IPS-NIHi7 (cell line): ENCODE measurements at regions not wholly inside any gene's neighbourhood (a gene's known extent, or its start where the extent isn't known, plus 50 kb on each side); places are given as distances from the start of the nearest gene placed in this dataset.

Experiments used
- DNase-seq: peaks from one replicate; pipeline ENCODE4 v3.0.0; 2012; ENCODE audit warnings: mixed read lengths; ENCODE audit errors: extremely low spot score

- no peak for DNase-seq
Observed at GRCh38 chr11:115030166-115030565, 351.8 kb downstream of the NXPE2 start.

GRCh38 chr11:115036406-115037180, 358.3 kb downstream of the NXPE2 start:
- DNase-seq: no peak

- peak; percentile 61 for DNase-seq
Observed at GRCh38 chr11:115042002-115042401, 363.7 kb downstream of the NXPE2 start.

GRCh38 chr11:115047631-115048030, 369.3 kb downstream of the NXPE2 start:
- no peak for DNase-seq

GRCh38 chr11:115049796-115050195, 371.5 kb downstream of the NXPE2 start:
- DNase-seq: no peak

- no peak for DNase-seq
Observed at GRCh38 chr11:115050756-115051155, 372.4 kb downstream of the NXPE2 start.

GRCh38 chr11:115051938-115052590, 373.7 kb downstream of the NXPE2 start:
- no peak for DNase-seq

- DNase-seq: no peak
Observed at GRCh38 chr11:115052601-115053000, 374.3 kb downstream of the NXPE2 start.

GRCh38 chr11:115054570-115055538, 376.5 kb downstream of the NXPE2 start:
- DNase-seq: no peak

- no peak for DNase-seq
Observed at GRCh38 chr11:115056514-115056913, 378.2 kb downstream of the NXPE2 start.

GRCh38 chr11:115060840-115061239, 382.5 kb downstream of the NXPE2 start:
- DNase-seq: no peak

- no peak for DNase-seq
Observed at GRCh38 chr11:115065314-115065713, 387.0 kb downstream of the NXPE2 start.

GRCh38 chr11:115065830-115066664, 387.7 kb downstream of the NXPE2 start:
- no peak for DNase-seq

- DNase-seq: no peak
Observed at GRCh38 chr11:115067471-115067870, 389.1 kb downstream of the NXPE2 start.

GRCh38 chr11:115067900-115068530, 389.7 kb downstream of the NXPE2 start:
- DNase-seq: no peak

GRCh38 chr11:115069599-115069998, 391.3 kb downstream of the NXPE2 start:
- no peak for DNase-seq

- no peak for DNase-seq
Observed at GRCh38 chr11:115075356-115075755, 397.0 kb downstream of the NXPE2 start.

GRCh38 chr11:115077740-115078139, 399.4 kb downstream of the NXPE2 start:
- DNase-seq: no peak

- DNase-seq: no peak
Observed at GRCh38 chr11:115078461-115079438, 400.4 kb downstream of the NXPE2 start.
